ENCODE measurements at regions not wholly inside any gene's neighbourhood (a gene's known extent, or its start where the extent isn't known, plus 50 kb on each side); places are given as distances from the start of the nearest gene placed in this dataset.
"Not testable (repeated sequence)": the region's sequence is repeated elsewhere in the genome, so short reads cannot be mapped to it uniquely, and the experiment has no call there.

GRCh38 chr4:79723507-79723906 lies 315.5 kb upstream of the GK2 start:
- H3K4me3 ChIP-seq (ENCODE audit: low read length) = no peak overlapping the region
- no peaks in the 10 kb centered on the region for H3K4me1 Mint-ChIP-seq (ENCODE audit: low read depth)
- TF ChIP-seq CTCF (IDR thresholded peaks at IDR 0.05) = no peak
- no peaks in the 10 kb centered on the region for H3K27me3 ChIP-seq (ENCODE audit: control insufficient read depth in 1 of 2, insufficient read depth in 2 of 2, low read length in 2 of 2)
- H3K27ac Mint-ChIP-seq = no peak overlapping the region
- no peak overlapping the region for H3K4me3 Mint-ChIP-seq
- no peaks in the 10 kb centered on the region for H3K36me3 ChIP-seq (ENCODE audit: insufficient read depth, low read length)
- H3K27me3 Mint-ChIP-seq = no peaks in the 10 kb centered on the region
- H3K36me3 Mint-ChIP-seq (ENCODE audit: low read depth) = no peaks in the 10 kb centered on the region
- DNase-seq = no peak
- H3K27ac ChIP-seq (ENCODE audit: low read depth in 1 of 2, low read length in 2 of 2) = no peak overlapping the region
- H3K9me3 ChIP-seq (ENCODE audit: control insufficient read depth in 1 of 2, insufficient read depth in 1 of 2, low read length in 2 of 2) = no peaks in the 10 kb centered on the region
- POLR2A ChIA-PET = no interaction called here
- H3K4me1 ChIP-seq (ENCODE audit: insufficient read depth, low read length) = no peaks in the 10 kb centered on the region
- intact Hi-C loops (cut with DNase I, micrococcal nuclease) = no loop called here
- CTCF ChIA-PET = no interaction called here
- H3K9me3 Mint-ChIP-seq = no peaks in the 10 kb centered on the region
- ATAC-seq (ENCODE audit: poor library complexity) = no peak

GRCh38 chr4:79700356-79700755 lies 292.3 kb upstream of the GK2 start:
- no peak overlapping the region for H3K27ac Mint-ChIP-seq
- no peaks in the 10 kb centered on the region for H3K36me3 ChIP-seq (ENCODE audit: insufficient read depth, low read length)
- H3K4me3 Mint-ChIP-seq = no peak overlapping the region
- intact Hi-C loops (cut with DNase I, micrococcal nuclease) = no loop called here
- DNase-seq (no peak), ATAC-seq (ENCODE audit: poor library complexity) (no peak)
- no peaks in the 10 kb centered on the region for H3K27me3 ChIP-seq (ENCODE audit: control insufficient read depth in 1 of 2, insufficient read depth in 2 of 2, low read length in 2 of 2)
- TF ChIP-seq CTCF (IDR thresholded peaks at IDR 0.05) = no peak
- peaks cover 4% of the 10 kb centered on the region for H3K9me3 Mint-ChIP-seq
- peaks cover 4% of the 10 kb centered on the region for H3K36me3 Mint-ChIP-seq (ENCODE audit: low read depth)
- H3K4me3 ChIP-seq (ENCODE audit: low read length) = no peak overlapping the region
- no peaks in the 10 kb centered on the region for H3K4me1 Mint-ChIP-seq (ENCODE audit: low read depth)
- peaks cover 0 to 4% of the 10 kb centered on the region in 2 experiments for H3K9me3 ChIP-seq (ENCODE audit: control insufficient read depth in 1 of 2, insufficient read depth in 1 of 2, low read length in 2 of 2)
- no peak overlapping the region for H3K27ac ChIP-seq (ENCODE audit: low read depth in 1 of 2, low read length in 2 of 2)
- H3K27me3 Mint-ChIP-seq = peaks cover 3% of the 10 kb centered on the region
- CTCF ChIA-PET = no interaction called here
- H3K4me1 ChIP-seq (ENCODE audit: insufficient read depth, low read length) = no peaks in the 10 kb centered on the region
- POLR2A ChIA-PET = no interaction called here

GRCh38 chr4:79697444-79697843 lies 289.4 kb upstream of the GK2 start:
- DNase-seq (no peak), ATAC-seq (ENCODE audit: poor library complexity) (no peak)
- no peaks in the 10 kb centered on the region for H3K27me3 ChIP-seq (ENCODE audit: control insufficient read depth in 1 of 2, insufficient read depth in 2 of 2, low read length in 2 of 2)
- TF ChIP-seq CTCF (IDR thresholded peaks at IDR 0.05) = no peak
- H3K4me1 Mint-ChIP-seq (ENCODE audit: low read depth) = no peaks in the 10 kb centered on the region
- POLR2A ChIA-PET = no interaction called here
- H3K36me3 Mint-ChIP-seq (ENCODE audit: low read depth) = no peaks in the 10 kb centered on the region
- H3K27ac Mint-ChIP-seq = no peak overlapping the region
- no peak overlapping the region for H3K27ac ChIP-seq (ENCODE audit: low read depth in 1 of 2, low read length in 2 of 2)
- no peak overlapping the region for H3K4me3 Mint-ChIP-seq
- H3K4me3 ChIP-seq (ENCODE audit: low read length) = no peak overlapping the region
- CTCF ChIA-PET = no interaction called here
- H3K27me3 Mint-ChIP-seq = peaks cover 7% of the 10 kb centered on the region
- peaks cover 7% of the 10 kb centered on the region for H3K9me3 Mint-ChIP-seq
- intact Hi-C loops (cut with DNase I, micrococcal nuclease) = no loop called here
- H3K36me3 ChIP-seq (ENCODE audit: insufficient read depth, low read length) = no peaks in the 10 kb centered on the region
- peaks cover 0 to 4% of the 10 kb centered on the region in 2 experiments for H3K9me3 ChIP-seq (ENCODE audit: control insufficient read depth in 1 of 2, insufficient read depth in 1 of 2, low read length in 2 of 2)
- H3K4me1 ChIP-seq (ENCODE audit: insufficient read depth, low read length) = no peaks in the 10 kb centered on the region

- H3K4me3 Mint-ChIP-seq; H3K27me3 Mint-ChIP-seq; H3K4me1 Mint-ChIP-seq (ENCODE audit: low read depth); H3K27ac ChIP-seq (ENCODE audit: low read depth in 1 of 2, low read length in 2 of 2); ATAC-seq (ENCODE audit: poor library complexity); H3K4me3 ChIP-seq (ENCODE audit: low read length); DNase-seq; POLR2A ChIA-PET; CTCF ChIA-PET; H3K27me3 ChIP-seq (ENCODE audit: control insufficient read depth in 1 of 2, insufficient read depth in 2 of 2, low read length in 2 of 2); intact Hi-C loops (cut with DNase I, micrococcal nuclease); H3K36me3 Mint-ChIP-seq (ENCODE audit: low read depth); H3K9me3 Mint-ChIP-seq; H3K9me3 ChIP-seq (ENCODE audit: control insufficient read depth in 1 of 2, insufficient read depth in 1 of 2, low read length in 2 of 2); H3K36me3 ChIP-seq (ENCODE audit: insufficient read depth, low read length); H3K4me1 ChIP-seq (ENCODE audit: insufficient read depth, low read length); H3K27ac Mint-ChIP-seq: not testable (repeated sequence)
These were observed 288.5 kb upstream of the GK2 start for GRCh38 chr4:79696534-79696933.
